ENCODE measurements at regions not wholly inside any gene's neighbourhood (a gene's known extent, or its start where the extent isn't known, plus 50 kb on each side); places are given as distances from the start of the nearest gene placed in this dataset.

GRCh38 chr2:167607211-167607610, 640.2 kb downstream of the STK39 start (continued):
- TF ChIP-seq GTF2F1 (IDR thresholded peaks at IDR 0.05; ENCODE audit: borderline replicate concordance, low read depth, low read length) (no peak), SIRT6 (IDR thresholded peaks at IDR 0.05; ENCODE audit: low read length) (no peak), CBX5 (IDR thresholded peaks at IDR 0.05; ENCODE audit: low read depth, low read length) (no peak)
